ENCODE measurements at regions not wholly inside any gene's neighbourhood (a gene's known extent, or its start where the extent isn't known, plus 50 kb on each side); places are given as distances from the start of the nearest gene placed in this dataset.

GRCh38 chr20:41693136-41693979 lies 75.2 kb upstream of the CHD6 start (continued):
- TF ChIP-seq, protein P1, sequence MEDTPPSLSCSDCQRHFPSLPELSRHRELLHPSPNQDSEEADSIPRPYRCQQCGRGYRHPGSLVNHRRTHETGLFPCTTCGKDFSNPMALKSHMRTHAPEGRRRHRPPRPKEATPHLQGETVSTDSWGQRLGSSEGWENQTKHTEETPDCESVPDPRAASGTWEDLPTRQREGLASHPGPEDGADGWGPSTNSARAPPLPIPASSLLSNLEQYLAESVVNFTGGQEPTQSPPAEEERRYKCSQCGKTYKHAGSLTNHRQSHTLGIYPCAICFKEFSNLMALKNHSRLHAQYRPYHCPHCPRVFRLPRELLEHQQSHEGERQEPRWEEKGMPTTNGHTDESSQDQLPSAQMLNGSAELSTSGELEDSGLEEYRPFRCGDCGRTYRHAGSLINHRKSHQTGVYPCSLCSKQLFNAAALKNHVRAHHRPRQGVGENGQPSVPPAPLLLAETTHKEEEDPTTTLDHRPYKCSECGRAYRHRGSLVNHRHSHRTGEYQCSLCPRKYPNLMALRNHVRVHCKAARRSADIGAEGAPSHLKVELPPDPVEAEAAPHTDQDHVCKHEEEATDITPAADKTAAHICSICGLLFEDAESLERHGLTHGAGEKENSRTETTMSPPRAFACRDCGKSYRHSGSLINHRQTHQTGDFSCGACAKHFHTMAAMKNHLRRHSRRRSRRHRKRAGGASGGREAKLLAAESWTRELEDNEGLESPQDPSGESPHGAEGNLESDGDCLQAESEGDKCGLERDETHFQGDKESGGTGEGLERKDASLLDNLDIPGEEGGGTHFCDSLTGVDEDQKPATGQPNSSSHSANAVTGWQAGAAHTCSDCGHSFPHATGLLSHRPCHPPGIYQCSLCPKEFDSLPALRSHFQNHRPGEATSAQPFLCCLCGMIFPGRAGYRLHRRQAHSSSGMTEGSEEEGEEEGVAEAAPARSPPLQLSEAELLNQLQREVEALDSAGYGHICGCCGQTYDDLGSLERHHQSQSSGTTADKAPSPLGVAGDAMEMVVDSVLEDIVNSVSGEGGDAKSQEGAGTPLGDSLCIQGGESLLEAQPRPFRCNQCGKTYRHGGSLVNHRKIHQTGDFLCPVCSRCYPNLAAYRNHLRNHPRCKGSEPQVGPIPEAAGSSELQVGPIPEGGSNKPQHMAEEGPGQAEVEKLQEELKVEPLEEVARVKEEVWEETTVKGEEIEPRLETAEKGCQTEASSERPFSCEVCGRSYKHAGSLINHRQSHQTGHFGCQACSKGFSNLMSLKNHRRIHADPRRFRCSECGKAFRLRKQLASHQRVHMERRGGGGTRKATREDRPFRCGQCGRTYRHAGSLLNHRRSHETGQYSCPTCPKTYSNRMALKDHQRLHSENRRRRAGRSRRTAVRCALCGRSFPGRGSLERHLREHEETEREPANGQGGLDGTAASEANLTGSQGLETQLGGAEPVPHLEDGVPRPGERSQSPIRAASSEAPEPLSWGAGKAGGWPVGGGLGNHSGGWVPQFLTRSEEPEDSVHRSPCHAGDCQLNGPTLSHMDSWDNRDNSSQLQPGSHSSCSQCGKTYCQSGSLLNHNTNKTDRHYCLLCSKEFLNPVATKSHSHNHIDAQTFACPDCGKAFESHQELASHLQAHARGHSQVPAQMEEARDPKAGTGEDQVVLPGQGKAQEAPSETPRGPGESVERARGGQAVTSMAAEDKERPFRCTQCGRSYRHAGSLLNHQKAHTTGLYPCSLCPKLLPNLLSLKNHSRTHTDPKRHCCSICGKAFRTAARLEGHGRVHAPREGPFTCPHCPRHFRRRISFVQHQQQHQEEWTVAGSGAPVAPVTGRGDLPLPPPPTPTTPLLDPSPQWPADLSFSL (CRISPR knock-in tag; IDR thresholded peaks at IDR 0.05): peak; percentile 29; the same call in 1 of the 2 replicates
- TF ChIP-seq ZBTB3 (CRISPR knock-in tag; IDR thresholded peaks at IDR 0.05; ENCODE audit: borderline replicate concordance, low read depth) (0 out of 2 replicates have a peak, but pooled peaks have one; percentile 79), ZNF460 (CRISPR knock-in tag; IDR thresholded peaks at IDR 0.05; ENCODE audit: borderline replicate concordance) (no peak; the same call in 1 of the 2 replicates), ZNF143 (CRISPR knock-in tag; IDR thresholded peaks at IDR 0.05) (peak; percentile 83), MED8 (CRISPR knock-in tag; IDR thresholded peaks at IDR 0.05; ENCODE audit: insufficient replicate concordance) (no peak), HNF4G (IDR thresholded peaks at IDR 0.05; ENCODE audit: borderline replicate concordance, low read depth, low read length) (no peak), HNF4G (CRISPR knock-in tag; IDR thresholded peaks at IDR 0.05; ENCODE audit: borderline replicate concordance, low read depth) (peak; percentile 89), CREBL2 (CRISPR knock-in tag; IDR thresholded peaks at IDR 0.05; ENCODE audit: borderline replicate concordance) (no peak), ZNF749 (CRISPR knock-in tag; IDR thresholded peaks at IDR 0.05; ENCODE audit: borderline replicate concordance) (peak; percentile 78), ZNF446 (CRISPR knock-in tag; IDR thresholded peaks at IDR 0.05) (peak; percentile 24; the same call in 1 of the 2 replicates), SNAPC2 (CRISPR knock-in tag; IDR thresholded peaks at IDR 0.05) (no peak), TOE1 (CRISPR knock-in tag; IDR thresholded peaks at IDR 0.05) (peak; percentile 89)
- TF ChIP-seq, protein P2, sequence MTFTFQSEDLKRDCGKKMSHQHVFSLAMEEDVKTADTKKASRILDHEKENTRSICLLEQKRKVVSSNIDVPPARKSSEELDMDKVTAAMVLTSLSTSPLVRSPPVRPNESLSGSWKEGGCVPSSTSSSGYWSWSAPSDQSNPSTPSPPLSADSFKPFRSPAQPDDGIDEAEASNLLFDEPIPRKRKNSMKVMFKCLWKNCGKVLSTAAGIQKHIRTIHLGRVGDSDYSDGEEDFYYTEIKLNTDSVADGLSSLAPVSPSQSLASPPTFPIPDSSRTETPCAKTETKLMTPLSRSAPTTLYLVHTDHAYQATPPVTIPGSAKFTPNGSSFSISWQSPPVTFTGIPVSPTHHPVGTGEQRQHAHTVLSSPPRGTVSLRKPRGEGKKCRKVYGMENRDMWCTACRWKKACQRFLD (CRISPR knock-in tag; IDR thresholded peaks at IDR 0.05; ENCODE audit: borderline replicate concordance): no peak
- TF ChIP-seq, protein P3, sequence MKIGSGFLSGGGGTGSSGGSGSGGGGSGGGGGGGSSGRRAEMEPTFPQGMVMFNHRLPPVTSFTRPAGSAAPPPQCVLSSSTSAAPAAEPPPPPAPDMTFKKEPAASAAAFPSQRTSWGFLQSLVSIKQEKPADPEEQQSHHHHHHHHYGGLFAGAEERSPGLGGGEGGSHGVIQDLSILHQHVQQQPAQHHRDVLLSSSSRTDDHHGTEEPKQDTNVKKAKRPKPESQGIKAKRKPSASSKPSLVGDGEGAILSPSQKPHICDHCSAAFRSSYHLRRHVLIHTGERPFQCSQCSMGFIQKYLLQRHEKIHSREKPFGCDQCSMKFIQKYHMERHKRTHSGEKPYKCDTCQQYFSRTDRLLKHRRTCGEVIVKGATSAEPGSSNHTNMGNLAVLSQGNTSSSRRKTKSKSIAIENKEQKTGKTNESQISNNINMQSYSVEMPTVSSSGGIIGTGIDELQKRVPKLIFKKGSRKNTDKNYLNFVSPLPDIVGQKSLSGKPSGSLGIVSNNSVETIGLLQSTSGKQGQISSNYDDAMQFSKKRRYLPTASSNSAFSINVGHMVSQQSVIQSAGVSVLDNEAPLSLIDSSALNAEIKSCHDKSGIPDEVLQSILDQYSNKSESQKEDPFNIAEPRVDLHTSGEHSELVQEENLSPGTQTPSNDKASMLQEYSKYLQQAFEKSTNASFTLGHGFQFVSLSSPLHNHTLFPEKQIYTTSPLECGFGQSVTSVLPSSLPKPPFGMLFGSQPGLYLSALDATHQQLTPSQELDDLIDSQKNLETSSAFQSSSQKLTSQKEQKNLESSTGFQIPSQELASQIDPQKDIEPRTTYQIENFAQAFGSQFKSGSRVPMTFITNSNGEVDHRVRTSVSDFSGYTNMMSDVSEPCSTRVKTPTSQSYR (CRISPR knock-in tag; IDR thresholded peaks at IDR 0.05; ENCODE audit: borderline replicate concordance): no peak
